NCI-H748 (cell line): ENCODE measurements at regions not wholly inside any gene's neighbourhood (a gene's known extent, or its start where the extent isn't known, plus 50 kb on each side); places are given as distances from the start of the nearest gene placed in this dataset.
"Not testable (repeated sequence)": the region's sequence is repeated elsewhere in the genome, so short reads cannot be mapped to it uniquely, and the experiment has no call there.

Source experiments
- DNase-seq: peaks from one replicate; lab custom pipeline; 2025; ENCODE audit not compliant: unreplicated experiment; lab: John Stamatoyannopoulos, UW

DNA sequence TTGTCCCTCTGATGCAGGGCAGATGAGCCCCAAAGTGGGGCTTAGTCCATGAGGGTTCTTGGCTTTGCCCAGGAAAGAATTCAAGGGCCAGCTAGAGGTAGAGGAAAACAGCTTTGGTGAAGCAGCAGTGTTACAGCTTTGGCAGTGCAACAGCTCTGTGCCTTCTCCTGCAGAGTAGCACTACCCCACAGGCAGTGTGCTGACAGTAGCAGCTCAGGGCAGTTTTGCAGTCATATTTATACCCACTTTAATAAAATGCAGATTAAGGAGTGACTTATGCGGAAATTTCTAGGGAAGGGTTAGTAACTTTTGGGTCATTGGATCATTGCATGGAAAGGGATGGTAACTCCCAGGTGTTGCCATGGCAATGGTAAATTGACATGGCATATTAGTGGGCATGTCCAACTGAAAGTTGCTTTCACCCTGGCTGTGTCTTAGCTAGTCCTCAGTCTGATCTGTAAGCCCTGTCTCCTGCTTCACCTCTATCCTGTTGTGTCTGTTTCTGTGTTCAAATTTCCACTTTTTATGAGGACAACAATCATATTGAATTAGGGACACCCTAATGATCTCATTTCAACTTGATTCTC, 241.3 kb upstream of the C2CD4B start:
- DNase-seq, result no peak

DNA sequence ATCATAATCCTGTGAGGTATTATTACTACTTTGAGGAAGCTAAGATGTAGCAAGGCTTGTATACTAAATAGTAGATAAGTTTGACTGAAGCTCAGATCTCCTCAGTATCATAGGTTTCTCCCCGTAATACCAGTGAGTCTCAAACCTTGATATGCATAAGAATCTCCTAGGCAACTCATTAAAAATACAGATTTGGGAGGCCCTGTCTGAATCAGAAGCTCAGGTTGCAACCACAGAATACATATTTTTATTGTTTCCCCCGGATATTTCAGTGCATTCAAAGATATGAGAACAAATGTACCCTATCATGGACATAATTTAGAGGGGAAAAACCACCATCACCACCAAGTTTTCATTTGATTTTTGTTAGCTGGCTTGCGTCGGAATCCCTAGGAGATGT, 242.1 kb upstream of the C2CD4B start:
- DNase-seq, result no peak

DNA sequence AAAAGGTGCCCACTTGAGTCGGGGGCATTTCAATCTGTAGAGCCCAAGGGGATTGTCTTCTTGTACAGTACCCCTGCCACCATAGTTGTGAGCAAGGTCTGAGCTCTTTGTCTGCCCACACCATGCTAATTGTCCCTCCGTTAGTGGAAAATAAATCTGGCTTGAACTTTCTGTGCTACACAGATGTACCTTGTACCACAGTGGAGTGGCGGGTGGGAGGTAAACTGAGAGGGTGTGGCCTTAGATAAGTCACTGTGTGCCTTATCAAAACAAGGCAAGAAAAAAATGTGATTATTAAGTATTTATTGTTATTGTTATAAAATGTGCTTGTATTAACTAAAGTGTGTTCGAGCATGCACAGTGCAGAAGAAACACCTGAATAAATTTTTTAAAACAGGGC, 242.9 kb upstream of the C2CD4B start:
- no peak for DNase-seq

DNA sequence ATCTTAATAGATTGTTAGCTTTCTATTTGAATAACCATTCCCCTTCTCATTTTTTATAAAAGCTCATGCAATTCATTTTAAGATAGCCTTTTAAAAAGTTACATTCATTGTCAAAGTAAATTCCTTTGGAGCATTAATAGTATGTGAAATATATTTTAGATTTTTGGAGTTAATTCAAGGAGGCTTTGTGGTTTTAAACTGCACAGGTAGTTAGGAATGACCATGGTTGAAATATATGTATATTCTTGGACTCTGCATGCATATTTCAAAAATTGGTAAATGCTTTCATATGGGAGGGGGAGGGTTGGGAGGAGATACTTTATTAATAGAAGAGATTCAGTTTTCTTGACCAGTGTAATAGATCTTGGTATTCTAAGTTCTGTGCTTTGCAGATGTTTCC, 244.4 kb upstream of the C2CD4B start:
- DNase-seq, result no peak

DNA sequence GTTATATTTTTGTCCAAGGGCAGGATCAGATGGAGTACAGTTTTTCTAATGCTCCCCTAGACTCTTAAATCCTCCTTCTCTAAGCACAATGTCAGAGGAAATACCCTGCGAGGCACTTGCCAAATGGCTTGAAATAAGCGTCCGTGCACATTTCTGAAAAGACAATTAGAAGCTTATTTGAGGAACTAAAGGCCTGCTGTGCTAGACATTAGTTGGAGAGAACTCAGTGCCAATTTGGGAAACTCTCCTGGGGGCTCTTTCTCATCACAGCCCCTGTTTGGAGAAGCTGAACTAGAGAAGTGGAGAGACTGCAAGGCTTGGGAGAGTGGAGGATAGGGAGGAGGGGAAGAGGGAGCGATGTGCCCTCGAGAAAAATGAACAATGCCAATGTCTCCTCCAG, 247.6 kb upstream of the C2CD4B start:
- DNase-seq, result no peak

DNA sequence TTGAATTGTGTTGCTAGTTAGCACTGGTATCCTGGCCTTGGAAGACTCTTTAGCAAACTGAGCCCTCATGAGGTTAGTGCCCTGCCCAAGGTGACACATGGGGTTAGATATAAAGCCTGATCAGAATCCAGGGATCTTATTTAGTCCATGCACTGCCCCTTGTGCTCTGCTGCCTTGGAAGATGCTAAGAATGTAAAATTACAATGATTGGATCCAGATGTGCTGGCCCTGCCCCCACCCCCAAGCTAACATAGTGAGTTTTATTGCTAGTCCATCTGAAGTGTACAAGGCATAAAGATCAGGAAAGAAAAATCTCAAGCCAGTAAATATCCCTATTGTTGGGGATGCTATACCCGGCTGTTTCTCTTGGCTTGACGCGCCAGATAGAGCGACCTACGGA, 248.1 kb upstream of the C2CD4B start:
- no peak for DNase-seq

DNA sequence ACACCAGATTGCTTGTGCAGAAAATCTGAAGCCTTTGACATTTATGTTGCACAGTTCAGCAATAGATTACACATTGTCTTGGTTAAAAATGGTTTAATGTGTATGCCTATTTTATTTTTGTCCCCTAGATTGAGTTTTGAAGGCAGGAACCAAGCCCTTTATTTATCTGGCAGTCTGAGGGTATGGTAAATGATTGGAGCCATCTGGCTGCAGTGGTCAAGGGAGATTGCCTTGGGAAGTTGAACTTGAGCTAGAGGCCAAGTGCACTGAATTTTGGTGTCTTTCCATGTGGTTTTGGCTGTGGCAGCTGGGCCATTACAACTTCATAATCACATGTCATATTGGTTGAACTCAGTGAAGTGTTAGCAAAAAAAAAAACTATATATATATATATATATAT, 248.7 kb upstream of the C2CD4B start:
- no peak for DNase-seq

DNA sequence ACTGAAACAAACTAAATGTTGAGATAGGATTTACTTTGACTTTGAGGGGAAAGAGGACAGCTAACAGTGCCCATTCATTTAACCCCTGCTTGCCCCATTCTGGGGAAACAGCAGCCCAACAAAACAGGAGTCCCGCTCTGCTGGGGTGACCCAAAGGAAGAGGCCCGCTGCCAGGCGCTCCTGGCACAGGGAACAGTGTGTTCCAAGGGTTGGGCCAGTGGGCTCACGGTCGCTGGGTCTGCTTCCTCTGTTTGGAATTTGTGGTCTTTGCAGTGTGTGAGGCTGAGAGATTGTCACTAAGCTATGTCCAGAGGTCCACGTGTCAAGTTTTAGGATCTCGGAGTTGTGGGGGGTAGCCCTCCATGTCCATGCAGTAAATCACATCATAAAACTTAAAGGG, 250.4 kb upstream of the C2CD4B start:
- no peak for DNase-seq

DNA sequence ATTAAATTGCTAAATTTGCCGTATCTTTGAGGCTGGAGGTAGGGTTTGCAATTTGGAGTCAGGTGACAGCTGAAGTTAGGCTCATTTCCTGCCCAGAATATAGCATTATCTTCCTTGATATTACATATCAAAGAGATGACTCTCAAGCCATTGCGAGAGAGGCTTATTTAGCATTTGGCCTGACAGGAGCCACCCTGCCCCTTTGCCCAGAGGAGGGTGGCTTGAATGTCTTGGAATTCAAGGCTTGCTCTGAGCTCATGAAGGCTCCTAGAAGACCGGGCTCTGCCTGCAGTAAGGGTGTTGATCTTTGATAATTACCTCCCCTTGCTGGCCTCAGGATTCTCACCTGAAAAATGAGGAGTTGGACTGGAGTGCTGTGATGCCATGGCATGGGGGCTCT, 251.4 kb upstream of the C2CD4B start:
- DNase-seq, result no peak

DNA sequence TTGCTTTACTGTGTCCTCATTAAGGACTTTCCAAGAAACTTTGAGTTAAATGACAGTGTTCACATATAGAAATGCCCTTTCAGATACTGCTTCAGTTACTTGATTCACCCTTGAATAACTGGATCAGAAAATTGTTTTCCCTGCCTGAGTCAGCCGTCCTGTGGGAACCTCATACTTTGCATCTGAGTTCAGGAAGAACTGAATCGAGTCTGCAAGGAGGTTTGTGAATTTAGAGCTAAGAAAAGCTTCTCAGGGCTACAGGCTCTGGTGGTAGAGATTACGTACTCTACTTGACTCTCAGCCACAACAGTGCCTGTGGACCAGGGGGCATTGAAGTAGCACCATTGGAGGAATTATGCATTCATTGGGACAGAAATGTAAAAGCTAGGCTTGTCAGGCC, 252.4 kb upstream of the C2CD4B start:
- DNase-seq, result no peak

DNA sequence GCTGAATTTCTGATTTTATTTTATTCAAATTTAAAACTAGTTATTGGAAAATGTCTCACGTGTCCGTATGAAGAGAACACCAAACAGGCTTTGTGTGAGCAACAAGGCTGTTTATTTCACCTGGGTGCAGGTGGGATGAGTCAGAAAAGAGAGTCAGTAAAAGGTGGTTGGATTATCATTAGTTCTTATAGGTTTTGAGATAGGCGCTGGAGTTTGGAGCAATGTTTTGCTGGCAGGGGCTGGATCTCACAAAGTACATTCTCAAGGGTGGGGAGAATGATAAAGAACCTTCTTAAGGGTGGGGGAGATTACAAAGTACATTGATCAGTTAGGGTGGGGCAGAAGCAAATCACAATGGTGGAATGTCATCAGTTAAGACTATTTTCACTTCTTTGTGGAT, 253.4 kb upstream of the C2CD4B start:
- DNase-seq, result not testable (repeated sequence)

DNA sequence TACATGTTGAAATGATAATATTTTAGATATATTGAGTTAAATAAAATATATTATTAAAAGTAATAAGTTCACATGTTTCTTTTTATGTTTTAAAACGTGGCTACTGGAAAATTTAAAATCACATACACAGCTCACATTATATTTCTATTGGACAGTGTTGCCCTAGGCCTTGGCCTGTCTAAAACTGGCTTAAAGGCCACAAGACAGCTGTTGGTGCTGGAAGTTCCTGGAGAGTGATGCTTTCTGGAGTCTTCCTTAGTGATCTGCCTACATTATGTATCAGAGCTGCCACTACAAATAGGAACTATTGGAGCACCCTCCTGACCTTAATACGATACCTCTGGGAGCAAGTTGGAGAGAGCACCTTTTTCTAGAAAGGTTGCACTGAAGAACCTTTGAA, 254.1 kb upstream of the C2CD4B start:
- DNase-seq, result no peak

DNA sequence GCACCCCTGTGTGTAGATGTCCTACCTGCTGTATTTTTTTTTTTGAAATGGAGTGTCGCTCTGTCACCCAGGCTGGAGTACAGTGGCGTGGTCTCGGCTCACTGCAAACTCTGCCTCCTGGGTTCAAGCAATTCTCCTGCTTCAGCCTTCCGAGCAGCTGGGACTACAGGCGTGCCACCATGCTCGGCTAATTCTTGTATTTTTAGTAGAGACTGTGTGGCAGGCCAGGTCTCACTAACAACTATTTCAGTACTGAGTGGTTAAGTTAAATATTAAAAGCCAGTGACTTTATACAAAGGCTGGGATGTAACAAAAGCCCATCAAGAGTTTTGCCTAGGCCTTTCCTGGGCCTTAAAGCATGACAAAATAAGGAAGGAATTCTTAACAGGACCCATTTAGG, 255.3 kb upstream of the C2CD4B start:
- DNase-seq, result not testable (repeated sequence)

DNA sequence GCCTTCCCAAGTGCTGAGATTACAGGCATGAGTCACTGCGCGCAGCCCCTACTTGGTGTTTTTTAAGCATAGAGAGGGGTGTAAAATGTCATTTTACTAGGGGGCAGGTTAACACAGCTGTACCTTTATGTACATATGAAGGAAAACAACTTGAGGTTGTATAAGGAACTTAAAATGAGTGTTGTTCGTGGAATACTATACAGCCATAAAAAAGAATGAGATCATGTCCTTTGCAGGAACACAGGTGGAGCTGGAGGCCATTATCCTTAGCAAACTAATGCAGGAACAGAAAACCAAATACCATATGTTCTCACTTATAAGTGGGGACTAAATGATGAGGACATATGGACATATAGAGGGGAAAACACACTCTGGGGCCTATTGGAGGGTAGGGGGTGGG, 256.2 kb upstream of the C2CD4B start:
- no peak for DNase-seq

DNA sequence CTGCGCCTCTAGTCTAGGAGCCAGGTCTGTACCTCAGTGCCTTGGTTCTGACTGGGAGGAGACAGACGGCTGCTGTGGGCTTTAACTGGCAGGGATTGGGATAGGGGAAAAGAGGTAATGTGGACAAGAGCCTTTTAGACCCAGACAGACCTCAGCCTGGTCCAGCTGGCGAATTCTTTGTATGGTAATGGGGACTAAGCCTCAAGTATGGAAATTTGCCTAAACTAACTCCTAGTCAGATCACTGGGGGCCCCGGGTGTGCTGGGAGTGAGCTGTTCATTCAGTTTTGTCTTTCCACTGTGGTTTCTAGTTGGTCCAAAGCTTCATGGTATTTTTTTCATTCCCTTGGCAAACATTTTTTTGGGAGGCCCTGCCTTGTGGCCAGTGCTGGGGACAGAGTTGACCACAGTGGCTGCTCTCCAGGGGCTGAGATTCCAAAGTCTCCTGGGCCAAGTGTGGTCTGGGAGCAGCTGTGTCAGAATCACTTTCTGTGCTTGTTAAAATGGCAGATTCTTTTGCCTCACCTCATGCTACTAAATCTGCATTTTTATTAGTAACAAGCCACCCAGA, 261.4 kb upstream of the C2CD4B start:
- no peak for DNase-seq

DNA sequence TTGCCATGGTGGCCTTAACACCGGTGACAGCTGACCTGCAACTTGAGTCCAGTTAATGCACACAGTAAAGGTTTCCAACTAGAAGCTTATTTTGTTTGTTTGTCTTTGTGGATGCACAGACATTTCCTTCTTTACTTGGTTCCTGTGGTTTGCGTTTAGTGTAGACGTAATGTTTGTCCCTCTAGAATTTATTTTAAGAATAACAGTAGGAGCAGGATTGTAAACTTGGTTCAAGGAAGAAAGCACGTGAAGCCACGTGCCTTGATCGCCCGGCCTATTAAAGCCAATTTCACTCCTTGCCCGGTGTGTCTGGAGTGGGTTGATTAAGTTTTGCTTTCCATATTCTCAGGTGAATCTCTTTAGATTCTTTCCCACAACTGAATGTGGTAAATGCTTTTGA, 263.2 kb upstream of the C2CD4B start:
- DNase-seq, result no peak

DNA sequence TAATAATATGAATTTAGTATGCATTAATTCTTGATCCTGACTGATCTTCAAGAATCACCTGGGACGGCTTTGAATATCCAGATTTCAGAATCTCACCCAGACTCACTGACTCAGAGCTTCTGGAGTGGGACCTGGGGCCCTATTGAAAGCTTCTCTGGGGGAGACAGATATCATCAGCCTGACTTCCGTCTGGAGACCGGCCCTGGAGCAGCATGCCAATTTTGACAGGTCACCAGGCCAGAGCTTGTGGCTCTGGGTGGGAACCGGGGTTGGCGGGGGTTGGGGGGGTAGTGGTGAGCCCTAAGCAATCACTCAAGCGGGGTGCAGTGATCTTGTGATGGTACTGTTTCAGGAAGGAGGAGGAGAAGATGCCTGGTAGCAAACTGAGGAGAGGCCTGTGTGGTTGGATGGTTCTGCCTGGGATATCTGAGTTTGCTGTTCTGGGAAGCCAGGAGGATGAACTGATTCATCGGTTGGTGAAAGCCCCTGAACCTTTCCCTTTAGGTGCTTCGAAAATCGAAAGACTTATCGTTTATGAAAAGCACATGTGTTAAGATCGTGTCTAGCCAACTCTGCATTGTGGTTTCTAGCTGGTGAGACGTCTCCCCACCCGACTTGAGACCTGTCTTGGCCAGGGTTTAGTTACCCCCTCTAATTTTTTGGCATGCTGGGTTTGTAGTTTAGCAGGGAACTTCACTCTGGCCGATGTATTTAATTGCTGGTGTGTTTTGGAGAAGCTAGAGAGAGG, 263.9 kb upstream of the C2CD4B start:
- no peak for DNase-seq

DNA sequence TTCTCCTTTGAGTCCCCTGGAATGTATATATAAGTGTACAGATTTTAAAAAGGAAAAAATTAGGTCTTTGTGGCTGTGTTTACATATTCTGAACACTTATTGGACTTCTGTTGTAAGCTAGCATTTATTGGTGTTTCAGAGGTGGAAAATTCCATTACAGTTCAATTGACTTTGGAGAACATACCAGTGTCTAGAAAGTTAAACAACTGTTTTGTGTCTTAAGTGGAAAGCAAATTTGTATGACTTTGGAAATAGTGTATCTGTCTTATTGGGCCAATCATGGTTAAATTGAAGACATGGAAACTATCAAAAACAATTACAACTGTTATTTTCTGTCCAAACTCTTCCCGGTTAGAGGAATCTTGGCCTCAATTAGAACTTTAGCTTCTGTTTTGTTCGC, 265.0 kb upstream of the C2CD4B start:
- DNase-seq, result no peak

DNA sequence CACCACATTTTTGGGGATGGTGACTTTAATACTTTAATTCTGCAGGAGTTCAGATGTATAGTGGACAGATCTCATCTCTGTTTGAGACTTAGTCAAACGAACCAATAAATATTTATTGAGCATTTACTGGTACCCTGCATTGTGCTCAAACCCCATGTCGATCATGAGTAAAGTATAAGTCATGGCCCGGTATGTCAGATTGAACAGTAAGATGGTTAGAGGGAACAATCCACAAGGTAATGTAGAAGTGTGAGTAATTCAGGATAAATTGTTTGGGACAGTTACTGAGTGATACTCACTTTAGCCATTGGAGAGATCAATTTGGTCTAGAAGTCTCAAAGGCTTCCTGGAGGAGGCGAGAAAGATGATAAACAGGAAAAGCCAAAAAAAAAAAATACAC, 265.5 kb upstream of the C2CD4B start:
- DNase-seq, result no peak

DNA sequence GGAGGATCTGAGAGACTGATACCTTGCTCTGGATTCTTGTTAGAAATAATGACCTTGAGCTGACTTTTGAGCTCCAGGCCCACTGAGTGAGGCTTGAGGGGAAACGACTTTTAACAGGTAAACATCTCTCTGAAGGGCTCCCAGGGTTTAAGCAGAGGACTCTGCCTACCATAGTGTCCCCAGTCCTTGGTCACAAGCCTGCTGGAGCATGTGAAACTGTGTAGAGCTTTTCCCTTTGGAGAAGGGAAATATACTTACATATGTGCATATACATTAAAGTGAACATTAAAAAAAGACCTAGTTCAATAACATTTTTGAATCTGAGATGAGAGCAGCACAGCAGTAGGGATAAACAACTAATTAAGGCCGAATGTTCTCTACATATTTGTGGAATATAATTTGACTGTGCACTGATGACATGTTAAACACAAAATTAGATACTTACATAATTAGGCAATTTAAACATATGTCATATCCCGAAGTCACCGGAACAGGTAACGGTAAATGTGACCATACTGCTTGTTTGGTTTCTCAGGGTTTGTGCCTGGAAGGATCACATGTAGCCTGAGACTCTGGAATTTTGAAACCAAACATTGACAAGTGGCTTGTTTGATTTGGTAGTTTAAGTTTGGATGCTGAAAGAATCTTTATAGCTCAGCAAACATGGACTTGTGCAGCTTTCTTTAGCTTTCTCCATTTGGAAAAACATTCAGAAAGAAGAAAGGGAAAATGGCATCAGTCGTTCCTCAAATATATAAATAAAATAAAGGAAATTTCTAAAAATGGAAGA, 266.1 kb upstream of the C2CD4B start:
- DNase-seq, result no peak

DNA sequence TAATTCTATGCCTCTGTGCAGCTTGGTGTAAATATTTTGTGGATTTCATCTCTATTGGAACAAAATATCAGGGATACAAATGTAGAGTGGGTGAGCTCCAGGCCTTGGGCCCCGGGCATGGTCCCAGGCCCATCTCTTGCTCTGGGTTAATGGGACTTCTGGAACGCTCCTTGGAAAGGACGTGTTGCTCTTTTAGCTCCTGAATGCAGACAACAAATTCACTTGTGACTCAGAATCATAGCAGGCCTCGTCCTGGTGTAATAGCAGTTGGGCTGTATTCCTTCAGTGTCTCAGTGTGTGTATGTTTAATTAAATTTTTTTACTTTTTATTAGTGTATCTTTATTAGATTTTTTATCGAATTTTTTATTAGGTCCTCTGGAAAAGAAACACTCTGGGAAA, 266.7 kb upstream of the C2CD4B start:
- DNase-seq, result no peak
